A673 (cell line): ENCODE measurements at regions not wholly inside any gene's neighbourhood (a gene's known extent, or its start where the extent isn't known, plus 50 kb on each side); places are given as distances from the start of the nearest gene placed in this dataset.

Experiments used
- CTCF ChIP-seq: fragments of 300-800, 200-600 bp; sonication (generic); conservative IDR thresholded peaks from 2 replicates; pipeline ENCODE4 v1.5.1; 2017; ENCODE audit warnings: low read depth, mild to moderate bottlenecking, antibody characterized with exemption, low read length, moderate library complexity, mixed read lengths
- EZH2 ChIP-seq: fragments of 200-600 bp; sonication (generic); IDR thresholded peaks from 2 replicates; pipeline ENCODE4 v1.6.1; 2017; ENCODE audit warnings: borderline replicate concordance, low read depth, mild to moderate bottlenecking, mixed read lengths, antibody characterized with exemption, low read length; ENCODE audit not compliant: poor library complexity, severe bottlenecking

GRCh38 chr16:65487231-65487630 is 365.4 kb upstream of the CDH11 start:
- TF ChIP-seq CTCF: no peak
- TF ChIP-seq EZH2: no peak
